Esophagus muscularis mucosa (tissue), 3 donors: ENCODE measurements at regions not wholly inside any gene's neighbourhood (a gene's known extent, or its start where the extent isn't known, plus 50 kb on each side); places are given as distances from the start of the nearest gene placed in this dataset.

Source experiments
- CTCF ChIP-seq, 3 experiments: fragments of 200-600 bp in 2 of 3; fragments of 450-650 bp in 1 of 3; sonication (generic) in 2 of 3; IDR thresholded peaks; one replicate each; pipeline ENCODE4 v1.5.1; 2017 to 2019; ENCODE audit warnings: antibody characterized with exemption in 3 of 3, mild to moderate bottlenecking in 2 of 3, moderate library complexity in 1 of 3
- EP300 ChIP-seq: sonication (generic); formaldehyde crosslinking; IDR thresholded peaks from one replicate; pipeline ENCODE4 v1.6.1; 2017; ENCODE audit warnings: antibody characterized with exemption

GRCh38 chr15:39247574-39247973, 333.3 kb upstream of the THBS1 start:
- TF ChIP-seq CTCF (IDR thresholded peaks at IDR 0.05) (no peak), EP300 (no peak)
